ENCODE measurements at regions not wholly inside any gene's neighbourhood (a gene's known extent, or its start where the extent isn't known, plus 50 kb on each side); places are given as distances from the start of the nearest gene placed in this dataset.

- ATAC-seq, result no peak
- TF ChIP-seq PPARA (CRISPR knock-in tag; IDR thresholded peaks at IDR 0.05; ENCODE audit: borderline replicate concordance) (no peak), ISL1 (CRISPR knock-in tag; IDR thresholded peaks at IDR 0.05) (no peak), ZFP30 (CRISPR knock-in tag; IDR thresholded peaks at IDR 0.05) (no peak), GLIS3 (CRISPR knock-in tag; IDR thresholded peaks at IDR 0.05) (no peak), CSRNP3 (CRISPR knock-in tag; IDR thresholded peaks at IDR 0.05) (no peak), TCF4 (CRISPR knock-in tag; IDR thresholded peaks at IDR 0.05; ENCODE audit: borderline replicate concordance) (no peak), ZNF565 (CRISPR knock-in tag; conservative IDR thresholded peaks at IDR 0.05; ENCODE audit: low read depth) (no peak), CSDC2 (CRISPR knock-in tag; IDR thresholded peaks at IDR 0.05) (no peak)
Observed at GRCh38 chr5:61659221-61659696, 327.2 kb downstream of the ZSWIM6 start.

GRCh38 chr5:61662670-61663069 lies 330.6 kb downstream of the ZSWIM6 start:
- no peak for TF ChIP-seq TSHZ2 (CRISPR knock-in tag; IDR thresholded peaks at IDR 0.05)
- no peak for TF ChIP-seq SNAI2 (CRISPR knock-in tag; IDR thresholded peaks at IDR 0.05)
- no peak for TF ChIP-seq TOX (CRISPR knock-in tag; IDR thresholded peaks at IDR 0.05; ENCODE audit: borderline replicate concordance)
- no peak for TF ChIP-seq BACH2 (CRISPR knock-in tag; IDR thresholded peaks at IDR 0.05; ENCODE audit: borderline replicate concordance)
- TF ChIP-seq ARNTL (CRISPR knock-in tag; IDR thresholded peaks at IDR 0.05; ENCODE audit: borderline replicate concordance, low read depth), result no peak
- TF ChIP-seq CSDC2 (CRISPR knock-in tag; IDR thresholded peaks at IDR 0.05), result no peak
- TF ChIP-seq PATZ1 (CRISPR knock-in tag; IDR thresholded peaks at IDR 0.05; ENCODE audit: borderline replicate concordance), result no peak
- no peak for TF ChIP-seq OSR1 (CRISPR knock-in tag; IDR thresholded peaks at IDR 0.05)
- no peak for TF ChIP-seq ZNF8 (CRISPR knock-in tag; IDR thresholded peaks at IDR 0.05)
- TF ChIP-seq ZNF70 (CRISPR knock-in tag; IDR thresholded peaks at IDR 0.05), result no peak
- no peak for TF ChIP-seq PPARA (CRISPR knock-in tag; IDR thresholded peaks at IDR 0.05; ENCODE audit: borderline replicate concordance)
- no peak for ATAC-seq

- TF ChIP-seq TCF4 (CRISPR knock-in tag; IDR thresholded peaks at IDR 0.05; ENCODE audit: borderline replicate concordance) (no peak), ZNF8 (CRISPR knock-in tag; IDR thresholded peaks at IDR 0.05) (no peak), CREB5 (CRISPR knock-in tag; IDR thresholded peaks at IDR 0.05; ENCODE audit: low read depth) (no peak)
- no peak for ATAC-seq
Observed at GRCh38 chr5:61666064-61666621, 334.1 kb downstream of the ZSWIM6 start.

GRCh38 chr5:61667525-61668218 lies 335.6 kb downstream of the ZSWIM6 start:
- ATAC-seq, result no peak
- no peak for TF ChIP-seq SNAI2 (CRISPR knock-in tag; IDR thresholded peaks at IDR 0.05)
- no peak for TF ChIP-seq ZFP3 (CRISPR knock-in tag; IDR thresholded peaks at IDR 0.05)
- TF ChIP-seq ARNTL (CRISPR knock-in tag; IDR thresholded peaks at IDR 0.05; ENCODE audit: borderline replicate concordance, low read depth), result no peak
- TF ChIP-seq ZNF70 (CRISPR knock-in tag; IDR thresholded peaks at IDR 0.05), result no peak
- no peak for TF ChIP-seq ESRRG (CRISPR knock-in tag; IDR thresholded peaks at IDR 0.05)
- TF ChIP-seq BACH2 (CRISPR knock-in tag; IDR thresholded peaks at IDR 0.05; ENCODE audit: borderline replicate concordance), result no peak
- no peak for TF ChIP-seq TOX (CRISPR knock-in tag; IDR thresholded peaks at IDR 0.05; ENCODE audit: borderline replicate concordance)
- no peak for TF ChIP-seq CREB5 (CRISPR knock-in tag; IDR thresholded peaks at IDR 0.05; ENCODE audit: low read depth)
- no peak for TF ChIP-seq PATZ1 (CRISPR knock-in tag; IDR thresholded peaks at IDR 0.05; ENCODE audit: borderline replicate concordance)
